ENCODE measurements at regions not wholly inside any gene's neighbourhood (a gene's known extent, or its start where the extent isn't known, plus 50 kb on each side); places are given as distances from the start of the nearest gene placed in this dataset.

DNA sequence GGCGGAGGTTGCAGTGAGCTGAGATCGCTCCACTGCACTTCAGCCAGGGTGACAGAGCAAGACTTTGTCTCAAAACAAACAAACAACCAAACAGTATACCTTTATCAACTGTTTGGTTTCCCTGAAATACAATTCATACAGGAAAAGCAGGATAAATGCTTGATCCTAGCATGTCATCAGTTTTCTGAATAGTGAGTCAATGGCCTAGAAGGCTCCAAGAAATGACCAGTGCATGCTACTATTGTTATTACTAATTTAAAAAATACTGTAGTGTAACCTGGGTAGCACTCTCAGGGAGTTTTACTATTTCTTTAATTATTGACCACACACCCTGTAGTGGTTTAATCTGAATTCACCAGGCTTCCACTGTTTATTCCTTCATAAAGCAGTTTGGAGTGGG lies 101.0 kb upstream of the PTPN3 start:
- in situ Hi-C loops (cut with MboI): loop anchor here (25.0 kb wide), 1 partner anchor 563 kb away; no protein-coding TSS in a partner anchor
- no peak overlapping the region for H3K4me3 ChIP-seq
- no peaks in the 10 kb centered on the region for H3K9me1 ChIP-seq (ENCODE audit: control insufficient read depth, insufficient read depth, low read length)
- no peaks in the 10 kb centered on the region for H4K20me1 ChIP-seq (replicated peaks; ENCODE audit: control insufficient read depth, insufficient read depth, low read length)
- ChIA-PET POLR2A (no interaction called here), CTCF (ENCODE audit: low intra/inter-chr PET ratio) (no interaction called here)
- H3K27ac ChIP-seq (ENCODE audit: extremely low read depth, low read depth, low read length): no peak overlapping the region
- no TSS peak for BruUV-seq (replicated peaks)
- no peaks in the 10 kb centered on the region for H3K36me3 ChIP-seq (ENCODE audit: control insufficient read depth, insufficient read depth, low read length)
- H3K9ac ChIP-seq (ENCODE audit: insufficient read depth in 1 of 2, low read depth in 2 of 2, low read length in 2 of 2): no peak overlapping the region
- intact Hi-C loops (cut with micrococcal nuclease): no loop called here
- ATAC-seq: no peak
- no peak for TF ChIP-seq RBM14 (IDR thresholded peaks at IDR 0.05; ENCODE audit: borderline replicate concordance, insufficient read depth, low read depth, low read length)
- no peak for TF ChIP-seq ZNF347 (CRISPR knock-in tag; IDR thresholded peaks at IDR 0.05; ENCODE audit: low read depth)
- TF ChIP-seq CTBP1 (IDR thresholded peaks at IDR 0.05; ENCODE audit: borderline replicate concordance): no peak
- no peak for TF ChIP-seq ZNF253 (CRISPR knock-in tag; conservative IDR thresholded peaks at IDR 0.05)
- no peak for TF ChIP-seq HMGN3 (IDR thresholded peaks at IDR 0.05; ENCODE audit: borderline replicate concordance, extremely low read depth, insufficient read length, low read depth, low read length)
- TF ChIP-seq, protein P1, sequence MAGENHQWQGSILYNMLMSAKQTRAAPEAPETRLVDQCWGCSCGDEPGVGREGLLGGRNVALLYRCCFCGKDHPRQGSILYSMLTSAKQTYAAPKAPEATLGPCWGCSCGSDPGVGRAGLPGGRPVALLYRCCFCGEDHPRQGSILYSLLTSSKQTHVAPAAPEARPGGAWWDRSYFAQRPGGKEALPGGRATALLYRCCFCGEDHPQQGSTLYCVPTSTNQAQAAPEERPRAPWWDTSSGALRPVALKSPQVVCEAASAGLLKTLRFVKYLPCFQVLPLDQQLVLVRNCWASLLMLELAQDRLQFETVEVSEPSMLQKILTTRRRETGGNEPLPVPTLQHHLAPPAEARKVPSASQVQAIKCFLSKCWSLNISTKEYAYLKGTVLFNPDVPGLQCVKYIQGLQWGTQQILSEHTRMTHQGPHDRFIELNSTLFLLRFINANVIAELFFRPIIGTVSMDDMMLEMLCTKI (IDR thresholded peaks at IDR 0.05; ENCODE audit: partially characterized antibody): no peak
- H3K79me2 ChIP-seq (ENCODE audit: control insufficient read depth, insufficient read depth, low read length): no peaks in the 10 kb centered on the region
- no peaks in the 10 kb centered on the region; a peak in 1 of 5 replicates for H3K4me1 ChIP-seq (replicated peaks in 1 of 2; ENCODE audit: control insufficient read depth in 2 of 2, insufficient read depth in 2 of 2, low read length in 2 of 2)
- H3K4me2 ChIP-seq (ENCODE audit: insufficient read depth, low read length): no peak overlapping the region
- WGBS (ENCODE audit: insufficient coverage, low coverage, missing lambda C conversion rate): 3% methylated on average over 2 of the region's 2 CpGs
- H3K27me3 ChIP-seq (ENCODE audit: control insufficient read depth in 2 of 2, insufficient read depth in 2 of 2, low read length in 2 of 2): peaks cover 0 to 5% of the 10 kb centered on the region in 2 experiments; a peak in 2 of 5 replicates
- FAIRE-seq: no peak
- H2AFZ ChIP-seq (ENCODE audit: low read depth, low read length): no peak overlapping the region
- DNase-seq (ENCODE audit: extremely low read depth in 1 of 4, low spot score in 3 of 4): no peak
- H3K9me3 ChIP-seq (replicated peaks; ENCODE audit: control insufficient read depth, insufficient read depth, low read depth, low read length): no peaks in the 10 kb centered on the region
